Calu3 (cell line): ENCODE measurements at regions not wholly inside any gene's neighbourhood (a gene's known extent, or its start where the extent isn't known, plus 50 kb on each side); places are given as distances from the start of the nearest gene placed in this dataset.

Source experiments
- BruUV-seq: library from RNA; stranded (reverse); fragments of 400-500 nt; replicated peaks from 2 replicates; lab custom pipeline; 2021; lab: Mats Ljungman, UMichigan
- CTCF ChIA-PET: fragments of 300-600 bp; sonication (Branson Sonifier 250); formaldehyde crosslinking; loops from one replicate; lab custom pipeline; 2022; ENCODE audit warnings: antibody characterized with exemption; lab: Charles Lee
- DNase-seq: peaks from one replicate; pipeline ENCODE4 v3.0.0; 2022
- H3K27ac Mint-ChIP-seq: one replicate; pipeline ENCODE4 v1.8.0; 2022; ENCODE audit warnings: mixed read lengths; ENCODE audit not compliant: unreplicated experiment
- H3K27me3 Mint-ChIP-seq: one replicate; pipeline ENCODE4 v1.8.0; 2022; ENCODE audit warnings: mixed read lengths; ENCODE audit not compliant: unreplicated experiment
- H3K36me3 Mint-ChIP-seq: one replicate; pipeline ENCODE4 v1.8.0; 2022; ENCODE audit warnings: mild to moderate bottlenecking, moderate library complexity, mixed read lengths; ENCODE audit not compliant: insufficient read depth, unreplicated experiment
- H3K4me1 Mint-ChIP-seq: one replicate; pipeline ENCODE4 v1.8.0; 2022; ENCODE audit warnings: mild to moderate bottlenecking, low read depth, mixed read lengths; ENCODE audit not compliant: unreplicated experiment
- H3K4me3 Mint-ChIP-seq: one replicate; pipeline ENCODE4 v1.8.0; 2022; ENCODE audit warnings: mild to moderate bottlenecking, low read depth, moderate library complexity, mixed read lengths; ENCODE audit not compliant: unreplicated experiment
- H3K9me3 Mint-ChIP-seq: one replicate; pipeline ENCODE4 v1.8.0; 2022; ENCODE audit warnings: low read depth, mixed read lengths; ENCODE audit not compliant: unreplicated experiment
- CTCF ChIP-seq: fragments of 200-600 bp; IDR thresholded peaks from one replicate; pipeline ENCODE4 v1.8.0; 2022; ENCODE audit warnings: antibody characterized with exemption; ENCODE audit not compliant: unreplicated experiment
- intact Hi-C: fragments of 100-400 bp; cut with micrococcal nuclease; formaldehyde crosslinking; loops from one replicate; pipeline ENCODE4 v1.10.0; 2022; ENCODE audit not compliant: unreplicated experiment

GRCh38 chr19:46546194-46546896 lies 50.7 kb upstream of the PNMA8B start:
- H3K4me3 Mint-ChIP-seq: peak overlapping the region; percentile 66

GRCh38 chr19:46550684-46551083 lies 50.4 kb upstream of the CALM3 start:
- Mint-ChIP-seq H3K27me3 (peaks cover 53% of the 10 kb centered on the region), H3K36me3 (peaks cover 5% of the 10 kb centered on the region), H3K4me3 (no peak overlapping the region), H3K27ac (no peak overlapping the region), H3K9me3 (peaks cover 10% of the 10 kb centered on the region), H3K4me1 (no peaks in the 10 kb centered on the region)
- CTCF ChIA-PET: no interaction called here
- BruUV-seq: no TSS peak
- DNase-seq: no peak
- intact Hi-C loops: no loop called here
- TF ChIP-seq CTCF: no peak

More at GRCh38 chr19:46546194-46546896, 50.7 kb upstream of the PNMA8B start:
- CTCF ChIA-PET: interaction anchor here (0.6 to 1.5 kb wide), 3 partner anchors 9 to 168 kb away, joined by 3 to 4 read pairs (median 3); no protein-coding TSS in a partner anchor
- BruUV-seq: no TSS peak
- Mint-ChIP-seq H3K4me1 (no peaks in the 10 kb centered on the region), H3K27ac (peak overlapping the region; percentile 70), H3K9me3 (peaks cover 8% of the 10 kb centered on the region), H3K27me3 (peaks cover 12% of the 10 kb centered on the region), H3K36me3 (peaks cover 9% of the 10 kb centered on the region)
- DNase-seq: peak; percentile 83
- TF ChIP-seq CTCF: no peak
- intact Hi-C loops: no loop called here

GRCh38 chr19:46551164-46551563 lies 50.0 kb upstream of the CALM3 start:
- Mint-ChIP-seq H3K9me3 (peaks cover 10% of the 10 kb centered on the region), H3K27ac (no peak overlapping the region), H3K4me1 (no peaks in the 10 kb centered on the region), H3K27me3 (peaks cover 57% of the 10 kb centered on the region), H3K4me3 (no peak overlapping the region), H3K36me3 (peaks cover 4% of the 10 kb centered on the region)
- CTCF ChIA-PET: no interaction called here
- BruUV-seq: no TSS peak
- no peak for TF ChIP-seq CTCF
- intact Hi-C loops: no loop called here
- no peak for DNase-seq
